ENCODE measurements at regions not wholly inside any gene's neighbourhood (a gene's known extent, or its start where the extent isn't known, plus 50 kb on each side); places are given as distances from the start of the nearest gene placed in this dataset.

DNA sequence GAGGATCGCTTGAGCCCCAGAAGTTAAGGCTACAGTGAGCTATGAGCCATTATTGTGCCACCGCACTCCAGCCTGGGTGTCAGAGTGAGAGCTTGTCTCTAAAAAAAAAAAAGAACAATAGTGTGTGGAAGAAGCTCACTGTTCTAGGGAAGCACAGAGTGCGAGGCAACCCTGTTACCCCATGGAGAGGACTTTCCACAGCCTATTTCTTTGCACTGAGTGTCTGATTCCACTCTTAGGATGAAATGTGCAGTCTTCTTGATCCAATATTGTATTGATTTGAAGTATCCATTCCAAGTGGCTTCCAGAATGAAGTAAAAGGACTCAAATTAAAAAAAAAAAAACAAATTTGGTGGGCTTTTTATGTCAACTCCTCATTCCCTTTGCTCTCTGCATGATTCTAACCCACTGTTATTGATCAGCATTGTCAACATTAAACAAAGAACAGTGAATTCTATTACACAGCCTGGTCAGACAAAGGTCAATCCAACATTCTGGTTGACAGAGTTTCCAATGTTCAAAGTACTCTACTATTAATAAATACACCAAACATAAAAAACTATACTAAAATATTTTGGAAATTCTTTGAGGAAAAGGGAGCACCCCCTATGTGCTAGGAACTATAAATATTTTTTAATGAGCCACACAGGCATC lies 150.2 kb upstream of the PTPRG start:
- no peak for TF ChIP-seq CTCF (IDR thresholded peaks at IDR 0.05; ENCODE audit: insufficient read depth, low read length, poor library complexity, severe bottlenecking)
- Histone ChIP-seq H3K4me3 (replicated peaks; ENCODE audit: low read depth, low read length) (no peak overlapping the region), H3K27me3 (replicated peaks; ENCODE audit: control insufficient read depth, insufficient read depth, low read length) (no peaks in the 10 kb centered on the region), H3K36me3 (ENCODE audit: control insufficient read depth, insufficient read depth, low read length) (no peaks in the 10 kb centered on the region)
- DNase-seq (ENCODE audit: extremely low read depth, insufficient read length), result no peak

DNA sequence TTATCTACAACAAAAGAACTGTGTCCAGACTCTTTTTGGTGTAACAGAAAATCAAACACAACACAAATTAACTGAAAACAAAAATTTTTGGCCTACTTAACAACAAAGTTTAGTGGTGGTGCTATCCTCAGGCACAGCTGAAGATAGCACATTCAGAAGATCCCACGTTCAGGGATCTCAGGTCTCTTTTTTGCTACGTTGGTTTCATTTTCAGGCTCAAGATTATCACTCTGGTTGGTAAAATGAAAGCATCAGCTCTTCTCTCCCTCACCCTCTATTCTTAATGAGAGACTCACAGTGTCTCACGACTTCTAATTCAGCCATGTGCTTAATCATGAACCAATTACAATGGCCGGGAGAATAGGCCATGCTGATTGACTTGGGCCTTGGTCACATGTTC lies 146.9 kb upstream of the PTPRG start:
- Histone ChIP-seq H3K36me3 (ENCODE audit: control insufficient read depth, insufficient read depth, low read length) (no peaks in the 10 kb centered on the region), H3K4me3 (replicated peaks; ENCODE audit: low read depth, low read length) (no peak overlapping the region), H3K27me3 (replicated peaks; ENCODE audit: control insufficient read depth, insufficient read depth, low read length) (no peaks in the 10 kb centered on the region)
- DNase-seq (ENCODE audit: extremely low read depth, insufficient read length), result no peak
- no peak for TF ChIP-seq CTCF (IDR thresholded peaks at IDR 0.05; ENCODE audit: insufficient read depth, low read length, poor library complexity, severe bottlenecking)

- Histone ChIP-seq H3K36me3 (ENCODE audit: control insufficient read depth, insufficient read depth, low read length) (no peaks in the 10 kb centered on the region), H3K4me3 (replicated peaks; ENCODE audit: low read depth, low read length) (no peak overlapping the region), H3K27me3 (replicated peaks; ENCODE audit: control insufficient read depth, insufficient read depth, low read length) (no peaks in the 10 kb centered on the region)
- no peak for DNase-seq (ENCODE audit: extremely low read depth, insufficient read length)
- no peak for TF ChIP-seq CTCF (IDR thresholded peaks at IDR 0.05; ENCODE audit: insufficient read depth, low read length, poor library complexity, severe bottlenecking)
Observed at GRCh38 chr3:61415201-61415600, 146.2 kb upstream of the PTPRG start.

GRCh38 chr3:61416618-61417017 lies 144.8 kb upstream of the PTPRG start:
- TF ChIP-seq CTCF (IDR thresholded peaks at IDR 0.05; ENCODE audit: insufficient read depth, low read length, poor library complexity, severe bottlenecking), result no peak
- H3K36me3 ChIP-seq (ENCODE audit: control insufficient read depth, insufficient read depth, low read length), result no peaks in the 10 kb centered on the region
- DNase-seq (ENCODE audit: extremely low read depth, insufficient read length), result no peak

GRCh38 chr3:61417352-61417751 lies 144.0 kb upstream of the PTPRG start:
- Histone ChIP-seq H3K27me3 (replicated peaks; ENCODE audit: control insufficient read depth, insufficient read depth, low read length) (no peaks in the 10 kb centered on the region), H3K4me3 (replicated peaks; ENCODE audit: low read depth, low read length) (no peak overlapping the region)
- no peak for DNase-seq (ENCODE audit: extremely low read depth, insufficient read length)

More at GRCh38 chr3:61416618-61417017, 144.8 kb upstream of the PTPRG start:
- H3K4me3 ChIP-seq (replicated peaks; ENCODE audit: low read depth, low read length), result no peak overlapping the region
- no peaks in the 10 kb centered on the region for H3K27me3 ChIP-seq (replicated peaks; ENCODE audit: control insufficient read depth, insufficient read depth, low read length)

More at GRCh38 chr3:61417352-61417751, 144.0 kb upstream of the PTPRG start:
- no peak for TF ChIP-seq CTCF (IDR thresholded peaks at IDR 0.05; ENCODE audit: insufficient read depth, low read length, poor library complexity, severe bottlenecking)
- no peaks in the 10 kb centered on the region for H3K36me3 ChIP-seq (ENCODE audit: control insufficient read depth, insufficient read depth, low read length)

All from GM06990 (cell line).